ENCODE measurements at regions not wholly inside any gene's neighbourhood (a gene's known extent, or its start where the extent isn't known, plus 50 kb on each side); places are given as distances from the start of the nearest gene placed in this dataset.
"Not testable (repeated sequence)": the region's sequence is repeated elsewhere in the genome, so short reads cannot be mapped to it uniquely, and the experiment has no call there.

- DNase-seq: no peak
Observed at GRCh38 chr21:28391938-28392849, 600.5 kb downstream of the LTN1 start.

DNA sequence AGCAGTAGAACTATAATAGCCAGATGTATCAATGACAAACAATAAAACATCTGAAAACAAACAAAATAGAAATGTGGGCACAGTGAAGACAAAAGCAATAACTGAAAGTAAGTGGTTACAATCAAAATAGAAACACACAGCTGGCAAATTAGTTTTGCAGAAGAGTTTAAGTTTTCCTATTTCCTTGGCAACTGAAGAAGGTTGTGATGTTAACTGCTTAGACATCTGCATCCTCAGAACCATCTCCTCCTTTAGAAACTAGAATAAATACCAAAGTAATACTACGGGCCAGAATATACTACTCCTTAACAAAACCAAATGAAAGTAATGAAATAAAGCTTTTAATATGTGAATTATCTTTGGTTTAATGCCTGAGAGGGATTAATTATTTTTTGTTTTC is 605.5 kb downstream of the LTN1 start:
- no peak for DNase-seq

GRCh38 chr21:28385845-28386244 is 606.8 kb downstream of the LTN1 start:
- no peak for DNase-seq

GRCh38 chr21:28381000-28381745 is 611.5 kb downstream of the LTN1 start:
- DNase-seq: not testable (repeated sequence)

DNA sequence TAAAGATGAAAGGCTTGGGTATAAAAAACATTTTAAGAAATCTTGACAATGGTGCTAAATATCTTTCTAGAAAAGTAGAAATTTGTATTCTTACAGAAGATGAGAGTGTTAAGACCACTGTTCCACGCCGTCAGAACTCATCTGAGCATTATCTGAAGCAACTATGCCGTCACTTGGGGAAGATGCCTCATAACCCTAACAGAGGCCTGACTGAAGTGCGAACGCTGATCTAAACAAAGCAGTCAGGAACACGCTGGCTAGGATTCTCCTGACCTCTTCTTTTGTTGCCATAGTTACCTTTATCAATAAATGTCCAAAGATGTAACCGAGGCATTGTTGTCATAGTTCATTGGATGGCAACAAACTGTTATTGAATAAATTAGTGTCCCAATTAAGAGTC is 612.4 kb downstream of the LTN1 start:
- no peak for DNase-seq

- DNase-seq: no peak
Observed at GRCh38 chr21:28378026-28378425, 614.7 kb downstream of the LTN1 start.

GRCh38 chr21:28375708-28376385 is 616.8 kb downstream of the LTN1 start:
- no peak for DNase-seq

GRCh38 chr21:28374881-28375280 is 617.8 kb downstream of the LTN1 start:
- no peak for DNase-seq

- DNase-seq: no peak
Observed at GRCh38 chr21:28371713-28372112, 621.0 kb downstream of the LTN1 start.

GRCh38 chr21:28359300-28359699 is 633.4 kb downstream of the LTN1 start:
- no peak for DNase-seq

GRCh38 chr21:28358702-28359101 is 634.0 kb downstream of the LTN1 start:
- no peak for DNase-seq

DNA sequence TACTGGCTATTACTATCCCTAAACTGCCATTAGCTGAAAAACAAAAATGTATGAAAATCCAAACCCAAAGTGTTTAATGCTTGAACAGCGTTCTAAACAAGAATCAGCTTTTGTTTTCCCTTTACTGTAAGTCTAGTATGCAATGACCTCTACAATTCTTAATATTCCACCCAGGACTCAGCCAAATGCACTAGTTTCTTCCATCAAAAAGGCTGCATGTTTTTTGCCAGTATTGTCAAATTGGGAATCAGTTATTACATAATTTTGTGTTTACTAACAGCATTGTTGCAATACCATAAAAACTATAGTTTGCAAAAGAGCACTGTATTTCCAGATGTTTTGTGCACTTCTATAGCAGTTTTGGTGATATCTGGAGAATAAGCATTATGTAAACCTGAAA is 634.5 kb downstream of the LTN1 start:
- DNase-seq: no peak

DNA sequence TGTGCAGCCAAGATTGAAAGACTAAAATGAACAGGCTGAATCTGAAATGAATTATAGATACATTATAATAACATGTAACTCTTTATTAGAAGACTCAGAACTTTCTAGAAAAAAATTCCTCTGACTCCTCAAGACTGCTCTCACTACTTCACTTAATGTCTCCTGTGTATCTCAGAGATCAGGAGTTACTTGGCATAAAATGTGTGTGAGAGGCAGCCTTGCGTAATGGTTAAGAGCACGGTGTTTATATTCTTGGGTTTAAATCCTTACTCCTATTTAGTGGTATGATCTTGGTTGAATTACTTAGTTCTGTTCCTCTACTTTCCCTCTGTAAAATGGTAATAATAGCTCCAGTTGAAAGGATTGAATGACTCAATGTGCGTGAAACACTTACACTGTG is 634.9 kb downstream of the LTN1 start:
- no peak for DNase-seq

- no peak for DNase-seq
Observed at GRCh38 chr21:28356422-28356821, 636.3 kb downstream of the LTN1 start.

DNA sequence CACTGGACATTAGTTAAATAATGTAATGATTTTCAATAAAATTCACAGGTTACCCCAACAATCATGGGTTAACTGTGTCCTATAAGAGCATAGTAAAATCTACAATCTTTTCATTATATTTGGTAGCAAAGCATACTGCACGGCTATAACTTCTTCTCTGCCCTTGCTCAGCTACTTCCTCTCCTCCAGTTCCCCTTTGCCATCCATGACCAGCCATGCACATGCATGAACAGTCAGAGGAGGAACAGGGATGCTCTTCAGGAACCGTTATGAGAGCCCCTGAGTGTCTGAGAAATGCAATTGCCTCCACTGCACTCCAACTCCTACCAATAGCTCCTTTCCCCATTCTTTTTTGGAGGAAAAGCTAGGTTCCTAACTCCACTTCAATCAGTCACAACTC is 646.7 kb downstream of the LTN1 start:
- DNase-seq: no peak

DNA sequence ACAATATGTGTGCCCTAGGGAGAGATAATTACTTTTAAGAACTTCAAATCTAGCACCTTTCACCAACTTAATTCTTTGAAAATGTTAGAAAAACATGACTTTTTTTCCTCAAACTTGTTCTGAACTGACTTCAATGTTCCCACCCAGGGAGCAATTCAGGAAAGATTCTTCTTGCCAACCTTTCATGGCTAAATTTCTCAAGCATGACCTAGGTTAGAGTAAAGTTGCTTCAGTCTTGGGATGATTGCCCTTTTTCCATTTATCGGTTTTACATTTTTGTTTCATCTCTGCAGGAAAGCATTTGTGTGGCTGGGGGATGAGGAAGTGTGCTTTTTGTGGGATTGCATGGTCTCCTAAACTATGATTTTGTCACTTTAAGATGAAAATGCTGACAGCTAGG is 647.7 kb downstream of the LTN1 start:
- DNase-seq: no peak

DNA sequence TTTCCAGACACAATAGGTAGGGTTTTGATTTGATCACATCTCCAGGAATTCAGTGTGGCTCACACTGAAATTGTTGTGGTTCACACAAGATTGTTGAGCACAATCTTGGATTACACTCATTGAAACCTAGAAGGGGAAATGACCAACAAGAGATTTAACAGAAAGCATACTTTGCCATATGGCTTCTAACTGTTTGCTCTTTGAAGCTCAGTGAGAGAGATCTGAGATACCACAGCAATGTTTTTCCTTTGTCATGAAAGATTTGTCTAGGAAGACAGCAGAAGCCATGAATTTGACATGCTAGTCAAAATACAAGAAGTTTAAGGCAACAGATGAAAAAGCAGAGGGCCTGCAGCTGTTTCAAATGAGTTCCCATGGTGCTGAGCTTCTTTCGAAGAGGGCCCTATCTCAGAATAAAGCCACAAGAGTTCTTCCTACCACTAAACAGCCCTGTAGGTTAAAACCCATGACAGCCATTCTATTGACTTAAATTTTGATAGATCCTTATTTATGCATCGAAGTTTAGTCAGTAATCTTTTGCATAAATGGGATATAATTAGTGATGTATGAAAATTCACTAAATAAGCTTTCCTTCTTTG is 650.4 kb downstream of the LTN1 start:
- DNase-seq: no peak

DNA sequence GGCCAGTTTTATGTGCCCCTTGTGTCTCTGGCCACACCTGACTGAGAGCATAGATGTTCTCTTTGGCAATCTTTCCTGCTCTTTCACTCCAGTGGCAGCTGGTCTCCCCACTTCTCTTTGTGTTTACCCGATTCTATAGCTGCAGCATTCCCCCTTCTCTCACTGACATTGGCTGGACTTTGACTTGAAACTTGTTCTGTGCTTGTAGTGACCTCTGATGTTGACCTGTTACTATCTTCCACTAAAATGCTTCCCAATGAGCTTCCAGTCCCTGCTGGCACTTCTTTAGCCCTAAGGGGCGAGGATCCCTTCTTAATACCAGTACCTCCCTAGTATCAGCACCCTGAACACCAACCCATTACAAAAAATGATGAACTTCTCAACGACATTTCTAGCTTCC is 653.3 kb downstream of the LTN1 start:
- DNase-seq: no peak

GRCh38 chr21:28338701-28339305 is 653.9 kb downstream of the LTN1 start:
- no peak for DNase-seq

DNA sequence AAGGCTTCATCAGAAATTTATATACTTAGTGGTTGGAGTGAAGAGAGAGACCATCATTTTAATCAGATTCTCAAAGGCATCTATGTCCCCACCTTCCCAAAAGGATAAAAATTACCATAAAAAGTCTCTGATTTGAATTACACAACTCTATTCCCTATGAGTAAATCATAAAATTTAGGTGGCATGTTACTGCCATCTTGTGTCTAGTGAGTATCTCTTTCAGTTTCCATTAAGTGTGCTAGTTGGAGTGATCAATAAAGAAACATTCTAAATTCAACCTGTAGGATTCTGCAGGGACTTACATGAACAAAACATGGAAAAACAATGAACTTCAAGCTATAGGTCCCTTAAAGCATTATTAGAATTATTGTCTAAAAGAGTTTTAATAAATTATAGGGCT is 655.4 kb downstream of the LTN1 start:
- DNase-seq: no peak

- no peak for DNase-seq
Observed at GRCh38 chr21:28336314-28336713, 656.4 kb downstream of the LTN1 start.

GRCh38 chr21:28334407-28334806 is 658.3 kb downstream of the LTN1 start:
- no peak for DNase-seq

- no peak for DNase-seq
Observed at GRCh38 chr21:28333578-28334075, 659.0 kb downstream of the LTN1 start.
